ENCODE measurements at regions not wholly inside any gene's neighbourhood (a gene's known extent, or its start where the extent isn't known, plus 50 kb on each side); places are given as distances from the start of the nearest gene placed in this dataset.
A peak's percentile ranks its signal among the peaks of the same experiment; 100 is the strongest.

DNA sequence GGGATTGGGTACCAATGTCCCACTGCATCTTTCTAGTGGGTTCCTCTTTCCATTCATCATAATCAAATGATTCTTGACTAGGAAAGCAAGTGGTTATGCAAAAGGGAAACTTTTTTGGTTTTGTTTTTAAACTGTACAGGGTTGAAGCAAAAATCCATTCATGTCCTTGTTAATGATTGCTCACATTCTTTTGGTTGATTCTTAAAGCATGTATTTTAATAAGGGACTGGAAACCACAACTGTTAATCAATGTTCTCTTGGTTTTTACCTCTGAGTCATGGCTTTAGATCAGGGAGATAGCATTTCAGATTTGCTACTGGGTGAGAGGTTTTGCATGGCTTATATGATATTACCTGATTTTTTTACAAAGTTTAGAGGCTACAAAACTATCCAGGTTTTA, 371.7 kb upstream of the RGMA start:
- Histone ChIP-seq H3K27ac (ENCODE audit: poor library complexity, severe bottlenecking) (no peak overlapping the region), H3K4me1 (ENCODE audit: insufficient read depth, poor library complexity, severe bottlenecking) (no peaks in the 10 kb centered on the region), H3K9me3 (ENCODE audit: severe bottlenecking) (no peaks in the 10 kb centered on the region), H3K27me3 (ENCODE audit: insufficient read depth, poor library complexity, severe bottlenecking) (no peaks in the 10 kb centered on the region), H3K4me3 (ENCODE audit: severe bottlenecking) (no peak overlapping the region), H3K36me3 (ENCODE audit: low read depth) (no peaks in the 10 kb centered on the region)
- DNase-seq (ENCODE audit: low spot score), result no peak
- TF ChIP-seq, protein P1, sequence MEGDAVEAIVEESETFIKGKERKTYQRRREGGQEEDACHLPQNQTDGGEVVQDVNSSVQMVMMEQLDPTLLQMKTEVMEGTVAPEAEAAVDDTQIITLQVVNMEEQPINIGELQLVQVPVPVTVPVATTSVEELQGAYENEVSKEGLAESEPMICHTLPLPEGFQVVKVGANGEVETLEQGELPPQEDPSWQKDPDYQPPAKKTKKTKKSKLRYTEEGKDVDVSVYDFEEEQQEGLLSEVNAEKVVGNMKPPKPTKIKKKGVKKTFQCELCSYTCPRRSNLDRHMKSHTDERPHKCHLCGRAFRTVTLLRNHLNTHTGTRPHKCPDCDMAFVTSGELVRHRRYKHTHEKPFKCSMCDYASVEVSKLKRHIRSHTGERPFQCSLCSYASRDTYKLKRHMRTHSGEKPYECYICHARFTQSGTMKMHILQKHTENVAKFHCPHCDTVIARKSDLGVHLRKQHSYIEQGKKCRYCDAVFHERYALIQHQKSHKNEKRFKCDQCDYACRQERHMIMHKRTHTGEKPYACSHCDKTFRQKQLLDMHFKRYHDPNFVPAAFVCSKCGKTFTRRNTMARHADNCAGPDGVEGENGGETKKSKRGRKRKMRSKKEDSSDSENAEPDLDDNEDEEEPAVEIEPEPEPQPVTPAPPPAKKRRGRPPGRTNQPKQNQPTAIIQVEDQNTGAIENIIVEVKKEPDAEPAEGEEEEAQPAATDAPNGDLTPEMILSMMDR (IDR thresholded peaks at IDR 0.05; ENCODE audit: poor library complexity, severe bottlenecking), result no peak
- 0 out of 3 replicates have a peak, but pooled peaks have one; percentile 22 for ATAC-seq (ENCODE audit: low read depth)

DNA sequence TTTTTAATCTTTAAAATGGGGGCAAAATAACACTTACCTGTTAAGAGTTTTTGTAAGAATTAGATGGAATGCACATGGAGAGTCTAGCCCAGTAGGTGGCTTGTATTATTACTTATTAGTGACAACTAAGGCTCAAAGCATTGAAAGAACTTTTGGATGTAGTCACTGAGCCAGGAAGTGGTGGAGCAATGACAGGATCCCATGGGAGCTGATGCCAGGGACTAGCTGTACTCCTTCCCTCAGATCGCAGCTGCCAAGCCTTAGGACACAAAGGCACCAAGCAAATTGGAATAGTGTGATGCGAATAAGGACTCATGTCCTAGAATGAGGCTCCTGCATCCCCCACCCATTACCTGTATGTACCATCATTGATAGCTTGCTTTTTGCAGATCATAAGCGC, 370.4 kb upstream of the RGMA start:
- DNase-seq (ENCODE audit: low spot score) (no peak), ATAC-seq (ENCODE audit: low read depth) (no peak)
- Histone ChIP-seq H3K27ac (ENCODE audit: poor library complexity, severe bottlenecking) (no peak overlapping the region), H3K4me3 (ENCODE audit: severe bottlenecking) (no peak overlapping the region), H3K9me3 (ENCODE audit: severe bottlenecking) (no peaks in the 10 kb centered on the region), H3K4me1 (ENCODE audit: insufficient read depth, poor library complexity, severe bottlenecking) (no peaks in the 10 kb centered on the region), H3K36me3 (ENCODE audit: low read depth) (no peaks in the 10 kb centered on the region), H3K27me3 (ENCODE audit: insufficient read depth, poor library complexity, severe bottlenecking) (no peaks in the 10 kb centered on the region)
- TF ChIP-seq, protein P1 (IDR thresholded peaks at IDR 0.05; ENCODE audit: poor library complexity, severe bottlenecking), result no peak

DNA sequence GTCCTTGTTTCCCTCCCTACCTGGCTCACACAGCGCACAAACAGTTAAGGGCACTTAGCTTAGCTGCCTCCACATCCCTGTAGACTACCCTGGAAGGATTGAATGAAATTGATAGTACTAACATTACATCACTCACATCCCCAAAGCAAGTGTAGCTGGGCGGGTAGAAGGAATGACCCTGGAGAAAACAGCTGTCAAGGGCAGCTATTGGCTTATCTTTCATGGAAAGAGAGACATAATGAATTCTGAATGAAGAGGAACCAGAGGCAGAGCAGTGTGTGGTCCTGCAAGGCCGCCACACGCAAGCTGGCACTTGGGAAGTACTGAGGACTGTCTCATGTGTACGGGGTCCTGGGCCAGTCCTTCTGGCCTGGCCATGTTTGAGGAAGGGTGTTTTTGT, 369.6 kb upstream of the RGMA start:
- Histone ChIP-seq H3K4me1 (ENCODE audit: insufficient read depth, poor library complexity, severe bottlenecking) (no peaks in the 10 kb centered on the region), H3K27me3 (ENCODE audit: insufficient read depth, poor library complexity, severe bottlenecking) (no peaks in the 10 kb centered on the region), H3K4me3 (ENCODE audit: severe bottlenecking) (no peak overlapping the region), H3K9me3 (ENCODE audit: severe bottlenecking) (no peaks in the 10 kb centered on the region), H3K27ac (ENCODE audit: poor library complexity, severe bottlenecking) (no peak overlapping the region), H3K36me3 (ENCODE audit: low read depth) (no peaks in the 10 kb centered on the region)
- no peak for ATAC-seq (ENCODE audit: low read depth)
- DNase-seq (ENCODE audit: low spot score), result no peak
- TF ChIP-seq, protein P1 (IDR thresholded peaks at IDR 0.05; ENCODE audit: poor library complexity, severe bottlenecking), result no peak

DNA sequence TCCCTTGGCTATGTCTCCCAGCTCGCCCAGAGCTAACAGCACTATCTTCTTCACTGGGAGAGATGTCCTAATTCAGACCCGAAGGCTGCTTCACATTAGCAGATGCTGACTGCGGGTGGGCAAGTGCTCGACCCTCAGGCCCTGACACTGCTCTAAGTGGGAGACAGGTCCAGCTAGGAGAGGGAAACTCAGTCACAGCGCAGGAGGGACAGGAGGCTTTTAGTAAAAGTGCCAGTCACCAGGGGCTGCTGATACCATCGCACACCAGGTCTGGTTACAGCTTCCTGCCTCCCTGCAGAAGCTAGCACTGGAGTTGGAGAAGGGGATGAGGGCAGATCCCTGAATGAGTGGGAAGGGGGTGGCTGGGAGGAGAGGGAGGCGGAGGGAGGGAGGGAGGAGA, 365.8 kb upstream of the RGMA start:
- Histone ChIP-seq H3K4me3 (ENCODE audit: severe bottlenecking) (no peak overlapping the region), H3K27ac (ENCODE audit: poor library complexity, severe bottlenecking) (no peak overlapping the region), H3K9me3 (ENCODE audit: severe bottlenecking) (no peaks in the 10 kb centered on the region), H3K27me3 (ENCODE audit: insufficient read depth, poor library complexity, severe bottlenecking) (no peaks in the 10 kb centered on the region), H3K36me3 (ENCODE audit: low read depth) (no peaks in the 10 kb centered on the region), H3K4me1 (ENCODE audit: insufficient read depth, poor library complexity, severe bottlenecking) (no peaks in the 10 kb centered on the region)
- TF ChIP-seq, protein P1 (IDR thresholded peaks at IDR 0.05; ENCODE audit: poor library complexity, severe bottlenecking), result no peak
- no peak for DNase-seq (ENCODE audit: low spot score)
- ATAC-seq (ENCODE audit: low read depth), result no peak

DNA sequence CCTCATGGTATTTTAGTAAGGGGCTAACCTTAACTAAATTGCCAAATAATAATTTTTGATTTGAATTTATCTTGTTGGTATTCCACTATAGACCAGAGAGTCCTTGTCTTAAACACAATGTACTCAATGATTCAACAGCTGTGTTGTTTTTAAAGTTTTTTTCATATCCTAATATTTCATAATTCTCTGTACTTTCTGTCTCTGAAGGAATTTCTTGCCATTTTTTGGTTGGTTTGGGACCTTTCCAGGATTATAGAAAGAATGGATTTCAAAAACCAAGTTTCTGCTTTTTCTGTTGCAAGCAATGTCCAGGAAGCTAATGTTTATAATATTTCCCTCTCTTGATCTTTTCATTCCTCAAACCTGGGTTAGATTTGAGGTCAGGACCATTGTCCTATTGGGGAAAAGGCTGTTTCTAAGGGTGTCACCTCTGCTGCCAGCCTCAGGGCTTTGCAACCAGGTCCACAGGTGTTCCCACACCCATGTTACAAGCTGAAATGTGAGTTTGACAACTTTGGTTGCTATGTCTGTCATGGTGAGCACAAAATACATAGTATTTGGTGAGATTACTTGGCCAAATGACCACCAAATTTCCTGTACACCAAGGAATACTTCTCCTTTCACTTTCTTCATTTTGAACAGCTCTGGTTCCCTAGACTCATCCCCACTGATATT, 363.7 kb upstream of the RGMA start:
- DNase-seq (ENCODE audit: low spot score) (no peak), ATAC-seq (ENCODE audit: low read depth) (no peak)
- Histone ChIP-seq H3K4me1 (ENCODE audit: insufficient read depth, poor library complexity, severe bottlenecking) (no peaks in the 10 kb centered on the region), H3K36me3 (ENCODE audit: low read depth) (no peaks in the 10 kb centered on the region), H3K27me3 (ENCODE audit: insufficient read depth, poor library complexity, severe bottlenecking) (no peaks in the 10 kb centered on the region), H3K4me3 (ENCODE audit: severe bottlenecking) (no peak overlapping the region), H3K27ac (ENCODE audit: poor library complexity, severe bottlenecking) (no peak overlapping the region), H3K9me3 (ENCODE audit: severe bottlenecking) (no peaks in the 10 kb centered on the region)
- TF ChIP-seq, protein P1 (IDR thresholded peaks at IDR 0.05; ENCODE audit: poor library complexity, severe bottlenecking), result no peak

Data from RWPE2 (cell line).